OCI-LY3 (cell line): ENCODE measurements at regions not wholly inside any gene's neighbourhood (a gene's known extent, or its start where the extent isn't known, plus 50 kb on each side); places are given as distances from the start of the nearest gene placed in this dataset.

ENCODE experiments used
- CTCF ChIP-seq: fragments of 200-600, 300-600 bp; sonication (generic); IDR thresholded peaks from 2 replicates; pipeline ENCODE4 v1.5.1; 2014; ENCODE audit warnings: antibody characterized with exemption, low read length, low read depth
- EZH2phosphoT487 ChIP-seq: fragments of 200-600 bp; shearing (Covaris generic); IDR thresholded peaks from 2 replicates; pipeline ENCODE4 v1.6.1; 2018; ENCODE audit warnings: antibody characterized with exemption, mixed run types, low read depth

GRCh38 chr14:97946240-97946639, 1149.1 kb downstream of the VRK1 start:
- TF ChIP-seq CTCF (no peak), EZH2phosphoT487 (no peak)
